Peyer's patch (tissue), 4 donors: ENCODE measurements at regions not wholly inside any gene's neighbourhood (a gene's known extent, or its start where the extent isn't known, plus 50 kb on each side); places are given as distances from the start of the nearest gene placed in this dataset.
"Not testable (repeated sequence)": the region's sequence is repeated elsewhere in the genome, so short reads cannot be mapped to it uniquely, and the experiment has no call there.

Experiments
- DNase-seq, 3 donors: peaks; one replicate each; pipeline ENCODE4 v3.0.0-alpha.2; 2017 to 2019
- H3K27ac ChIP-seq, 4 donors: fragments of 200-600 bp; sonication (generic); one replicate each; pipeline ENCODE4 v1.5.1; 2016 to 2019
- H3K27me3 ChIP-seq, 2 donors: fragments of 200-600 bp; sonication (generic); one replicate each; pipeline ENCODE4 v1.5.1; 2019
- H3K36me3 ChIP-seq, 3 donors: fragments of 200-600 bp; sonication (generic); one replicate each; pipeline ENCODE4 v1.5.1; 2016 to 2019
- H3K4me1 ChIP-seq, 4 donors: fragments of 200-600 bp; sonication (generic); one replicate each; pipeline ENCODE4 v1.5.1; 2016 to 2019
- H3K4me3 ChIP-seq, 4 donors: fragments of 200-600 bp; sonication (generic); 1 replicate in 3 of 4; 2 replicates in 1 of 4; pipeline ENCODE4 v1.5.1; 2016 to 2019; ENCODE audit warnings: mild to moderate bottlenecking in 1 of 4
- H3K9me3 ChIP-seq, 4 donors: fragments of 200-600 bp; sonication (generic); one replicate each; pipeline ENCODE4 v1.5.1; 2016 to 2019; ENCODE audit warnings: mild to moderate bottlenecking in 1 of 4
- CTCF ChIP-seq, 6 experiments: fragments of 450-650 bp in 4 of 6; fragments of 200-600 bp in 2 of 6; sonication (generic) in 1 of 6; IDR thresholded peaks; one replicate each; pipeline ENCODE4 v1.5.1; 2017 to 2019; ENCODE audit warnings: antibody characterized with exemption in 6 of 6, mild to moderate bottlenecking in 3 of 6, moderate library complexity in 1 of 6
- POLR2A ChIP-seq, 2 donors: fragments of 450-650 bp; IDR thresholded peaks; one replicate each; pipeline ENCODE4 v1.5.1; 2017; ENCODE audit warnings: antibody characterized with exemption in 2 of 2, mild to moderate bottlenecking in 2 of 2, moderate library complexity in 2 of 2

GRCh38 chr5:147113967-147114366 is 120.9 kb upstream of the STK32A start:
- DNase-seq: no peak
- H3K4me1 ChIP-seq: no peaks in the 10 kb centered on the region
- no peaks in the 10 kb centered on the region for H3K36me3 ChIP-seq
- H3K4me3 ChIP-seq: no peak overlapping the region
- H3K9me3 ChIP-seq: no peaks in the 10 kb centered on the region
- no peaks in the 10 kb centered on the region for H3K27me3 ChIP-seq
- TF ChIP-seq CTCF (IDR thresholded peaks at IDR 0.05) (no peak), POLR2A (IDR thresholded peaks at IDR 0.05) (no peak)
- H3K27ac ChIP-seq: no peak overlapping the region

GRCh38 chr5:147139759-147140158 is 95.1 kb upstream of the STK32A start:
- not testable (repeated sequence) for DNase-seq, H3K27me3 ChIP-seq, H3K4me1 ChIP-seq, H3K36me3 ChIP-seq, H3K27ac ChIP-seq, H3K4me3 ChIP-seq
- H3K9me3 ChIP-seq: peaks cover 0 to 11% (median 0%) of the 10 kb centered on the region in 4 donors

- Histone ChIP-seq H3K9me3 (peaks cover 0 to 11% (median 0%) of the 10 kb centered on the region in 4 donors), H3K27ac (no peak overlapping the region), H3K36me3 (no peaks in the 10 kb centered on the region), H3K4me3 (no peak overlapping the region), H3K27me3 (no peaks in the 10 kb centered on the region), H3K4me1 (no peaks in the 10 kb centered on the region)
- no peak for DNase-seq
- TF ChIP-seq CTCF (IDR thresholded peaks at IDR 0.05) (no peak), POLR2A (IDR thresholded peaks at IDR 0.05) (no peak)
Measured at GRCh38 chr5:147140558-147140957, 94.3 kb upstream of the STK32A start.

GRCh38 chr5:147141580-147141979 is 93.2 kb upstream of the STK32A start:
- H3K36me3 ChIP-seq, H3K4me1 ChIP-seq, H3K4me3 ChIP-seq, H3K27ac ChIP-seq, H3K27me3 ChIP-seq, DNase-seq: not testable (repeated sequence)
- peaks cover 0 to 11% (median 0%) of the 10 kb centered on the region in 4 donors for H3K9me3 ChIP-seq

GRCh38 chr5:147143215-147143614 is 91.6 kb upstream of the STK32A start:
- no peak for TF ChIP-seq CTCF (IDR thresholded peaks at IDR 0.05)
- no peak for TF ChIP-seq POLR2A (IDR thresholded peaks at IDR 0.05)
- Histone ChIP-seq H3K27ac (no peak overlapping the region), H3K4me3 (no peak overlapping the region), H3K27me3 (no peaks in the 10 kb centered on the region), H3K4me1 (no peaks in the 10 kb centered on the region), H3K36me3 (no peaks in the 10 kb centered on the region), H3K9me3 (peaks cover 0 to 6% (median 0%) of the 10 kb centered on the region in 4 donors)
- no peak for DNase-seq

GRCh38 chr5:147145328-147145727 is 89.5 kb upstream of the STK32A start:
- Histone ChIP-seq H3K27me3 (no peaks in the 10 kb centered on the region), H3K9me3 (no peaks in the 10 kb centered on the region), H3K4me3 (no peak overlapping the region), H3K27ac (no peak overlapping the region), H3K4me1 (no peaks in the 10 kb centered on the region), H3K36me3 (no peaks in the 10 kb centered on the region)
- TF ChIP-seq POLR2A (IDR thresholded peaks at IDR 0.05): no peak
- no peak for TF ChIP-seq CTCF (IDR thresholded peaks at IDR 0.05)
- no peak for DNase-seq

- Histone ChIP-seq H3K9me3 (no peaks in the 10 kb centered on the region), H3K27me3 (no peaks in the 10 kb centered on the region), H3K4me1 (no peaks in the 10 kb centered on the region), H3K36me3 (no peaks in the 10 kb centered on the region), H3K27ac (no peak overlapping the region), H3K4me3 (no peak overlapping the region)
- TF ChIP-seq POLR2A (IDR thresholded peaks at IDR 0.05) (no peak), CTCF (IDR thresholded peaks at IDR 0.05) (no peak)
- no peak for DNase-seq
Measured at GRCh38 chr5:147148715-147149114, 86.1 kb upstream of the STK32A start.
